GM12892 (cell line): ENCODE measurements at regions not wholly inside any gene's neighbourhood (a gene's known extent, or its start where the extent isn't known, plus 50 kb on each side); places are given as distances from the start of the nearest gene placed in this dataset.

Experiments used
- POLR2A ChIP-seq: IDR thresholded peaks from 2 replicates; pipeline ENCODE4 v1.6.1; 2011; ENCODE audit warnings: low read depth, low read length, control low read depth
- POLR2AphosphoS5 ChIP-seq: IDR thresholded peaks from 2 replicates; pipeline ENCODE4 v1.6.1; 2011; ENCODE audit warnings: low read depth, low read length, control low read depth

DNA sequence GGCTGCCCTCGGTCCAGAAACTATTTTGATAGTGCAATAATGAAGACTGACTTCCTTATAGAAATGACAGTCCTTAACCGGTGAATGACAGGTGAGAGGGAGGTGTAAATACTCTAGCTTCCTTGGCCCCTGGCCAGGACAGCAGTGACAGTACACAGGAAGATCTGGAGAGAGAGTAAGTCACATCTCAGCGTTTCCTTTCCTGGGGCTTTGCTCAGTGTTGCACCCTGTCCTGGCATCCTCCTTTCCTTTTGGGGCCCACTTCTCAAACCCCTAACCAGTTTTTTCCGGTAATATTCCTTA lies 336.9 kb downstream of the CD83 start:
- no peak for TF ChIP-seq POLR2AphosphoS5
- TF ChIP-seq POLR2A: no peak
